ENCODE measurements at regions not wholly inside any gene's neighbourhood (a gene's known extent, or its start where the extent isn't known, plus 50 kb on each side); places are given as distances from the start of the nearest gene placed in this dataset.
"Not testable (repeated sequence)": the region's sequence is repeated elsewhere in the genome, so short reads cannot be mapped to it uniquely, and the experiment has no call there.

DNA sequence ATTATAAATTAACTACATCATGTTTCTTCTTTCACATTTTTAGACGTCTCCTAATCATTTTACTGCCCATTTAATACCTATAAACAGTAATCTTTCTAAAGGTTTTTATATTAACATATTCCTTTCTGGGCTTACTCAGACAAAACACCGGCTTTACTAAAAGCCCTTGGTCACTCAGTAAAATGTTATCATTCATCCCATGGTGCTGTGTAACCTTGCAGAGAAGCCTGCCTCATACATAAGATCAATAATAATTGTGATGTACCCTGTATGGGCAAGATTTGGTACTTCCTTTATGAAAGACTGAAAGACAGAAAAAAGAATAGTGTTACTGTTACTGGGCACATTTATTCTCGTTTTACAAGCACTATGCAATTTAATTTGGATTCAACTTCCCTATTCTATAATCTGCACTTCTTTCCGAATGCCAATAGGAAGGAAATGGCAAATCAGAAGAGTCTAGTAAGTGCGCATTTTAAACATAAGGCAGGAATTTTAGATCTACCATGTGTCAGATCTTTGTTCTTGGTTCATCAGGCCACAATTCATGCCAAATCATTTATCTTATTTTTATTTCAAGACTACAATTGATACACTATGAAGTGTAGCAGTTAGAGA, 522.2 kb downstream of the CSNK1G3 start:
- no peaks in the 10 kb centered on the region for H3K4me1 ChIP-seq (ENCODE audit: control insufficient read depth, insufficient read depth, low read length, poor library complexity, severe bottlenecking)
- no peak overlapping the region for H3K4me3 ChIP-seq (ENCODE audit: extremely low read depth, insufficient read depth, low read length, poor library complexity, severe bottlenecking)
- no peaks in the 10 kb centered on the region for H3K9me3 ChIP-seq (ENCODE audit: control insufficient read depth, low read length)
- 0 to 40% methylated on average over 1 to 2 of the region's 5 CpGs for WGBS, 2 experiments (ENCODE audit: insufficient coverage in 2 of 2)
- no peaks in the 10 kb centered on the region for H3K36me3 ChIP-seq (ENCODE audit: control insufficient read depth, insufficient read depth, low read length)
- no peak overlapping the region for H3K27ac ChIP-seq (ENCODE audit: low read depth, low read length, severe bottlenecking)

- Histone ChIP-seq H3K9me3 (ENCODE audit: control insufficient read depth, low read length) (no peaks in the 10 kb centered on the region), H3K4me1 (ENCODE audit: control insufficient read depth, insufficient read depth, low read length, poor library complexity, severe bottlenecking) (no peaks in the 10 kb centered on the region), H3K27ac (ENCODE audit: low read depth, low read length, severe bottlenecking) (no peak overlapping the region), H3K4me3 (ENCODE audit: extremely low read depth, insufficient read depth, low read length, poor library complexity, severe bottlenecking) (no peak overlapping the region), H3K36me3 (ENCODE audit: control insufficient read depth, insufficient read depth, low read length) (no peaks in the 10 kb centered on the region)
- WGBS, 2 experiments (ENCODE audit: insufficient coverage in 2 of 2) = 90 to 92% methylated on average over 2 to 3 of the region's 5 CpGs
Observed at GRCh38 chr5:124030043-124030491, 518.1 kb downstream of the CSNK1G3 start.

DNA sequence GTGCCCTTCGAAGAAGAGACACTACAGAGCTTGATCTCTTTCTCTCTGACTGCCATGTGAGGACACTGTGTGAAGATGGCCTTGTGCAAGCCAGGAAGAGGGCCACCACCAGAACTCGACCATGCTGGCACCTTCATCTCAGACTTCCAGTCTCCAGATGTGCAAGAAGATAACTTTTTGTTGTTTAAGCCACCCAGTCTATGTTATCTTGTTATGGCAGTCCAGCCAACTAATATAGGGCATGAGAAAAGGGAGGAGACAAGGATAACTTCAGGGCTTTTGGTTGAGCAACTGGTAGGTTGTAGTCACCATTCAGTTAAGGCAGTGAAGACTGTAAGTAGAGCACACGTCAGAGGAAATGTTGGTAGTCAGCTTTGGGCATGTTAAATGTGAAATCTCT, 515.5 kb downstream of the CSNK1G3 start:
- Histone ChIP-seq H3K4me3 (ENCODE audit: extremely low read depth, insufficient read depth, low read length, poor library complexity, severe bottlenecking) (no peak overlapping the region), H3K9me3 (ENCODE audit: control insufficient read depth, low read length) (no peaks in the 10 kb centered on the region), H3K27ac (ENCODE audit: low read depth, low read length, severe bottlenecking) (no peak overlapping the region), H3K4me1 (ENCODE audit: control insufficient read depth, insufficient read depth, low read length, poor library complexity, severe bottlenecking) (no peaks in the 10 kb centered on the region), H3K36me3 (ENCODE audit: control insufficient read depth, insufficient read depth, low read length) (no peaks in the 10 kb centered on the region)
- 79 to 100% methylated on average over 2 to 3 of the region's 3 CpGs for WGBS, 2 experiments (ENCODE audit: insufficient coverage in 2 of 2)

DNA sequence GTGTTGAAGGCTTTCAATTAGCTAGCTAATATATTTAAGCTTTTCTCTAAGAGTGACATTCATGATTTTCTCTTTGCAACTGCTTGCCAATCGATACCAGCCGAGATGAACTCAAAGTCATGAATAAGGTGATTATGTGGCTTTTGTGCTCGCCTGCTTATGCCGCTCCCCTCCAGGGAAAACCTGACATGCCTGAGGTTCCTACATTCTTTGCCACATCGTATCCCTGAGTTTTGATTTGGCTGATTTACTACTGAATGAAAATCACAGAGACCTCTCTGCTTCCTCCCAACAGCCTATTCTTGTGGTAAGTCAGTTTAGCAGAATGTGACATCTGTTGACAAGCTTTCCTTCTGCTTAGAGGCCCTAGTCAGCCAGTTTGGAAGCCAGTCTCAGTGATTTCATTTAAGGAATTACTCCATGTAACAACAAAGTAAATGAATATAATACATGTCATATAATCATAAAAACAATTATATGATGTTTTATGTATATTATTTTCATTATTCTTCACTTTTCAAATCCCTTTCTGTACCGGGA, 513.4 kb downstream of the CSNK1G3 start:
- H3K4me3 ChIP-seq (ENCODE audit: extremely low read depth, insufficient read depth, low read length, poor library complexity, severe bottlenecking) = no peak overlapping the region
- peaks cover 7% of the 10 kb centered on the region for H3K9me3 ChIP-seq (ENCODE audit: control insufficient read depth, low read length)
- no peaks in the 10 kb centered on the region for H3K36me3 ChIP-seq (ENCODE audit: control insufficient read depth, insufficient read depth, low read length)
- 59% methylated on average over 4 of the region's 6 CpGs; no CpG with 5 or more reads in 1 of the 2 experiments for WGBS, 2 experiments (ENCODE audit: insufficient coverage in 2 of 2)
- H3K27ac ChIP-seq (ENCODE audit: low read depth, low read length, severe bottlenecking) = no peak overlapping the region
- H3K4me1 ChIP-seq (ENCODE audit: control insufficient read depth, insufficient read depth, low read length, poor library complexity, severe bottlenecking) = no peaks in the 10 kb centered on the region

DNA sequence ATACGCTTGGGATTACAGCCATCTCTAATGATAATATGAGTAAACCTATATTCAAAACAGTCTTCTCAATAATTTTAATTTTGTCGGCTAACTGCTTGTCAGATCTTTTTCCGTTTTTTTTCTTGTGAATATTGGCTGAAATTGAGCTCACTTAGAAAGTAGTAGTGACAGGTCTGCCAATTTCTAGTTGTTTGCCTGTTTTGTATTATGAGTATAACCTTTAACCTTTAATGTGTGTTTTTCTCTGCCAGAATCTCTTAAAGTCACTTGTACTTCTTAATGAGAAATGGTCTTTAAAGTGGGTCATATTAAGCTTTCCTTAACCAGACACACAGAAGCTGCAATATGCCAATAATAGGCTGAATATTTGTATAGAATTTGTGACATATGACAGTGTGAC, 511.0 kb downstream of the CSNK1G3 start:
- Histone ChIP-seq H3K27ac (ENCODE audit: low read depth, low read length, severe bottlenecking) (no peak overlapping the region), H3K4me1 (ENCODE audit: control insufficient read depth, insufficient read depth, low read length, poor library complexity, severe bottlenecking) (no peaks in the 10 kb centered on the region), H3K36me3 (ENCODE audit: control insufficient read depth, insufficient read depth, low read length) (no peaks in the 10 kb centered on the region), H3K4me3 (ENCODE audit: extremely low read depth, insufficient read depth, low read length, poor library complexity, severe bottlenecking) (no peak overlapping the region), H3K9me3 (ENCODE audit: control insufficient read depth, low read length) (peaks cover 7% of the 10 kb centered on the region)
- 90% methylated on average over 2 of the region's 3 CpGs; no CpG with 5 or more reads in 1 of the 2 experiments for WGBS, 2 experiments (ENCODE audit: insufficient coverage in 2 of 2)

GRCh38 chr5:124021776-124022175, 509.8 kb downstream of the CSNK1G3 start:
- Histone ChIP-seq H3K9me3 (ENCODE audit: control insufficient read depth, low read length) (peaks cover 7% of the 10 kb centered on the region), H3K27ac (ENCODE audit: low read depth, low read length, severe bottlenecking) (no peak overlapping the region), H3K4me1 (ENCODE audit: control insufficient read depth, insufficient read depth, low read length, poor library complexity, severe bottlenecking) (no peaks in the 10 kb centered on the region), H3K4me3 (ENCODE audit: extremely low read depth, insufficient read depth, low read length, poor library complexity, severe bottlenecking) (no peak overlapping the region), H3K36me3 (ENCODE audit: control insufficient read depth, insufficient read depth, low read length) (no peaks in the 10 kb centered on the region)
- no CpG with 5 or more reads among the region's 1 CpG for WGBS, 2 experiments (ENCODE audit: insufficient coverage in 2 of 2)

DNA sequence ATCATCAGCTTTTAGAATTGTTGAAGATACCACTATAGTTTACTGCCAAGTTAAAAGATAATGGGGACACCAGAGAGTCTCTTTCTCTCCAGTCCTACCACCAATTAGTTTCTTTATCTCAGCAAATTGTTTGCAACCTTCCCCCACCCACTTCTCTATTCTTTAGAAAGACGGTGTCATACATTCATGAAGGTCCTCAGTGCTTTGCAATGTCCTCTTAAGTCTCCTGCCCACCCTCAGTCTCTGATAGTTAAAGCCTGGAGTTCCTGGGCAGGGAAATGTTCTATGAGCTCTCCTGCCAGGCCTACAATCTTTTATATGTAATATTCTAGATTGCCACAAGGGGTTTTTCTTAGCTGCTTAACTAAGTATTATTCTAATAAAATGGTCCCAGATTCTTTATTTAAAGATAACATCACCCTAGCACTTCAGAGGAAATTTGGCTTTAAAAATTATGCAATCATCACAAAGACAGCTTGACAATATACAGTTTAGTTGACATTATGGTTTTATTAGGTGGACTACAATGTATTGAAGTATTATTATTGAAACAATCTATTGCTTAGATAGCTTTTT, 509.2 kb downstream of the CSNK1G3 start:
- 73 to 100% methylated on average over 1 of the region's 1 CpG for WGBS, 2 experiments (ENCODE audit: insufficient coverage in 2 of 2)
- Histone ChIP-seq H3K4me1 (ENCODE audit: control insufficient read depth, insufficient read depth, low read length, poor library complexity, severe bottlenecking) (no peaks in the 10 kb centered on the region), H3K4me3 (ENCODE audit: extremely low read depth, insufficient read depth, low read length, poor library complexity, severe bottlenecking) (no peak overlapping the region), H3K36me3 (ENCODE audit: control insufficient read depth, insufficient read depth, low read length) (no peaks in the 10 kb centered on the region), H3K27ac (ENCODE audit: low read depth, low read length, severe bottlenecking) (no peak overlapping the region), H3K9me3 (ENCODE audit: control insufficient read depth, low read length) (peaks cover 7% of the 10 kb centered on the region)

GRCh38 chr5:124017321-124017720, 505.3 kb downstream of the CSNK1G3 start:
- H3K36me3 ChIP-seq (ENCODE audit: control insufficient read depth, insufficient read depth, low read length); H3K9me3 ChIP-seq (ENCODE audit: control insufficient read depth, low read length); H3K27ac ChIP-seq (ENCODE audit: low read depth, low read length, severe bottlenecking); H3K4me3 ChIP-seq (ENCODE audit: extremely low read depth, insufficient read depth, low read length, poor library complexity, severe bottlenecking); H3K4me1 ChIP-seq (ENCODE audit: control insufficient read depth, insufficient read depth, low read length, poor library complexity, severe bottlenecking): not testable (repeated sequence)
- no CpG with 5 or more reads among the region's 5 CpGs for WGBS, 2 experiments (ENCODE audit: insufficient coverage in 2 of 2)

DNA sequence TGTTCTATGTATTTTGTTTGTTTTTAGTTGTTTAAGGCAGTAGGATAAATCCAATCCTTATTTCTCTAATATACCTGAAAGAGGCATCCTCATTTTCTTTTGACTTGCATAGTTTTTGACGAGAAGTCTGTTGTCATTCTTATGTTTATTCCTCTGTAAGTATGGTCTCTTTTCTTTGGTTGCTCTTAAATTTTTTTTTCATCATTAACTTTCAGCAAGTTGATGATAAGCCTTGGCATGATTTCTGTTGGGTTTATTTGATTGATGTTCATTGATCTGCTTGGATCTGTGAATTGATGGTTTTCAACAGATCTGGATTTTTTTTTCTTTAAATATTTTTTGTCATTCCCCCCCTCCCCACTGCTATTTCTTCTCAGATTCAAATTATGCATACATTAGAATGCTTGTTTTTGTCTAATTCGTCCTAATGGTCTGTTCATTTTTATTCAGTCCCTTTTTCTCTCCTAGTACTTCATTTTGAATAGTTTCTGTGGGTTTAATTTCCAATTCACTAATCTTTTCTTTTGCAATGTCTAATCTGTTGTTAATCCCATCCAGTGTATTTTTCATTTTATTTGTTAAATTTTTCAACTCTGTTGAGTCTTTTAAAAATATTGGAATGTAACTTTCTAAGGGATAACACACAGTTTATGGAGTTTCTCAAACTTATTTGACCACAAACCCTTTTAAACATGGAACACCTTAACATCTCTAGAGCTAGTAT, 495.9 kb downstream of the CSNK1G3 start:
- H3K4me1 ChIP-seq (ENCODE audit: control insufficient read depth, insufficient read depth, low read length, poor library complexity, severe bottlenecking) = no peaks in the 10 kb centered on the region
- H3K36me3 ChIP-seq (ENCODE audit: control insufficient read depth, insufficient read depth, low read length) = no peaks in the 10 kb centered on the region
- H3K9me3 ChIP-seq (ENCODE audit: control insufficient read depth, low read length) = peaks cover 18% of the 10 kb centered on the region
- H3K27ac ChIP-seq (ENCODE audit: low read depth, low read length, severe bottlenecking) = no peak overlapping the region
- no peak overlapping the region for H3K4me3 ChIP-seq (ENCODE audit: extremely low read depth, insufficient read depth, low read length, poor library complexity, severe bottlenecking)
- no CpG with 5 or more reads among the region's 2 CpGs for WGBS, 2 experiments (ENCODE audit: insufficient coverage in 2 of 2)

DNA sequence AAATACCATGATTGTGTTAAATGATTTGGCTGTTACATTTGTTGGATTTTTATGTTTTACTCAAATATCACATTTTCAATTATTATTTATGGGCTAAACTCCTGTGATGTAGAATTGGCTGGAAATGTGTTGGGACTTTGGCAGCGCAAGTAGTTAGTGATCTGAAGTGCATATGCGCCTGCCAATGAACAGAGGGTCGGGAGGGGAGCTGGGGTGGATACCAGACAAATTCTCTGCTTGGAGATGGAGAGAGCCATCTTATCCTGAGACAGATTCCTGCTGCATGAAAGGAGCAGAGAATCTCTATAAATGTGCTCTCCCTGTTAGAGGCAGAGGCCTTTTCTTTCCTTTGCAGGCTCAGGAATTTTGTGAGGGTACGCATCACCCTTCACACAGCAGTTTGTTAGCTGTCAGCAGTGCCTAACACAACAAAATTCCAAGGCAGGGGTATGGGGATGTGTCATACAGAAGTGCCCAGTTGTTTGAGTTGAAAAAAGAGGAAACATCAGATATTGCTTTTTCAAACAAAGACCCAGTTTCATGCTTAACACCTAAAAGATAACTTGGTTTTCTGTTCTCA, 489.1 kb downstream of the CSNK1G3 start:
- H3K27ac ChIP-seq (ENCODE audit: low read depth, low read length, severe bottlenecking) = peak overlapping the region; percentile 71
- no peaks in the 10 kb centered on the region for H3K36me3 ChIP-seq (ENCODE audit: control insufficient read depth, insufficient read depth, low read length)
- H3K4me1 ChIP-seq (ENCODE audit: control insufficient read depth, insufficient read depth, low read length, poor library complexity, severe bottlenecking) = peaks cover 49% of the 10 kb centered on the region
- peaks cover 1% of the 10 kb centered on the region for H3K9me3 ChIP-seq (ENCODE audit: control insufficient read depth, low read length)
- no peak overlapping the region for H3K4me3 ChIP-seq (ENCODE audit: extremely low read depth, insufficient read depth, low read length, poor library complexity, severe bottlenecking)
- 81% methylated on average over 3 of the region's 4 CpGs for WGBS, 2 experiments (ENCODE audit: insufficient coverage in 2 of 2)
